MM.1S (cell line): ENCODE measurements at regions not wholly inside any gene's neighbourhood (a gene's known extent, or its start where the extent isn't known, plus 50 kb on each side); places are given as distances from the start of the nearest gene placed in this dataset.

Source experiments
- DNase-seq: peaks from one replicate; pipeline ENCODE4 v3.0.0-alpha.2; 2015
- H2AFZ ChIP-seq: fragments of 300-600 bp; sonication (generic); 2 replicates; pipeline ENCODE4 v1.6.0; 2016; ENCODE audit warnings: antibody characterized with exemption, low read length
- H3F3A ChIP-seq: fragments of 300-600 bp; sonication (generic); 2 replicates; pipeline ENCODE4 v1.6.1; 2016; ENCODE audit warnings: mild to moderate bottlenecking, antibody characterized with exemption, low read length, moderate library complexity, mixed read lengths; ENCODE audit not compliant: insufficient read depth
- H3K27ac ChIP-seq: fragments of 300-600 bp; sonication (generic); 2 replicates; pipeline ENCODE4 v1.5.1; 2016; ENCODE audit warnings: mild to moderate bottlenecking, low read length
- H3K27me3 ChIP-seq: fragments of 300-600 bp; sonication (generic); replicated peaks from 2 replicates; pipeline ENCODE4 v1.6.0; 2016; ENCODE audit warnings: low read length; ENCODE audit not compliant: insufficient read depth
- H3K36me3 ChIP-seq: fragments of 300-600 bp; sonication (generic); replicated peaks from 2 replicates; pipeline ENCODE4 v1.6.1; 2016; ENCODE audit warnings: mild to moderate bottlenecking, low read length, mixed read lengths; ENCODE audit not compliant: insufficient read depth
- H3K4me1 ChIP-seq: fragments of 300-600 bp; sonication (generic); 2 replicates; pipeline ENCODE4 v1.6.1; 2016; ENCODE audit warnings: low read length, mixed read lengths
- H3K4me2 ChIP-seq: fragments of 300-600 bp; sonication (generic); 2 replicates; pipeline ENCODE4 v1.6.0; 2016; ENCODE audit warnings: low read depth, low read length
- H3K4me3 ChIP-seq: fragments of 300-600 bp; sonication (generic); 2 replicates; pipeline ENCODE4 v1.5.1; 2016; ENCODE audit warnings: low read length, mixed read lengths
- H3K79me2 ChIP-seq: fragments of 300-600 bp; sonication (generic); 2 replicates; pipeline ENCODE4 v1.6.1; 2016; ENCODE audit warnings: mixed run types, low read length, mixed read lengths
- H3K9ac ChIP-seq: fragments of 300-600 bp; sonication (generic); 2 replicates; pipeline ENCODE4 v1.6.1; 2016; ENCODE audit warnings: low read length, mixed read lengths
- H3K9me2 ChIP-seq: fragments of 300-600 bp; sonication (generic); replicated peaks from 2 replicates; pipeline ENCODE4 v1.6.1; 2016; ENCODE audit warnings: mild to moderate bottlenecking, low read length, mixed read lengths; ENCODE audit not compliant: insufficient read depth
- H3K9me3 ChIP-seq: fragments of 300-600 bp; sonication (generic); replicated peaks from 2 replicates; pipeline ENCODE4 v1.6.1; 2016; ENCODE audit warnings: mild to moderate bottlenecking, low read length, mixed read lengths; ENCODE audit not compliant: insufficient read depth
- H4K20me1 ChIP-seq: fragments of 300-600 bp; sonication (generic); 2 replicates; pipeline ENCODE4 v1.6.1; 2016; ENCODE audit warnings: mild to moderate bottlenecking, low read length, moderate library complexity, mixed read lengths; ENCODE audit not compliant: insufficient read depth
- CTCF ChIP-seq: fragments of 300-600 bp; sonication (generic); IDR thresholded peaks from 2 replicates; pipeline ENCODE4 v1.5.1; 2016; ENCODE audit warnings: antibody characterized with exemption, low read length, mixed read lengths
- EZH2 ChIP-seq: fragments of 300-600 bp; sonication (generic); optimal IDR thresholded peaks from 2 replicates; pipeline ENCODE3; 2017; ENCODE audit warnings: low read depth, mild to moderate bottlenecking, antibody characterized with exemption, low read length, mixed read lengths
- EZH2phosphoT487 ChIP-seq: fragments of 300-600 bp; sonication (generic); IDR thresholded peaks from 2 replicates; pipeline ENCODE4 v1.6.1; 2018; ENCODE audit warnings: antibody characterized with exemption, low read length

GRCh38 chr5:7317751-7318150, 78.2 kb upstream of the ADCY2 start:
- Histone ChIP-seq H2AFZ (no peak overlapping the region), H3K4me1 (peaks cover 8% of the 10 kb centered on the region; the same call in 1 of the 2 replicates), H3K9me3 (no peaks in the 10 kb centered on the region), H3K79me2 (no peaks in the 10 kb centered on the region), H3K27ac (no peak overlapping the region), H4K20me1 (no peaks in the 10 kb centered on the region), H3K9me2 (no peaks in the 10 kb centered on the region), H3K4me3 (no peak overlapping the region), H3F3A (0 out of 2 replicates have a peak, but pooled peaks cover 3% of the 10 kb centered on the region), H3K36me3 (no peaks in the 10 kb centered on the region), H3K4me2 (no peak overlapping the region), H3K27me3 (no peaks in the 10 kb centered on the region), H3K9ac (no peak overlapping the region)
- DNase-seq = no peak
- TF ChIP-seq EZH2phosphoT487 (no peak), EZH2 (no peak), CTCF (no peak)

GRCh38 chr5:7320701-7321301, 75.1 kb upstream of the ADCY2 start:
- H3K9me3 ChIP-seq = no peaks in the 10 kb centered on the region
- no peak overlapping the region for H2AFZ ChIP-seq
- H3K4me3 ChIP-seq = no peak overlapping the region
- H3K9ac ChIP-seq = no peak overlapping the region
- no peak for TF ChIP-seq EZH2
- TF ChIP-seq CTCF = no peak
- TF ChIP-seq EZH2phosphoT487 = no peak
- no peaks in the 10 kb centered on the region for H3K27me3 ChIP-seq
- H3K4me2 ChIP-seq = no peak overlapping the region
- no peaks in the 10 kb centered on the region for H3K79me2 ChIP-seq
- H3K9me2 ChIP-seq = no peaks in the 10 kb centered on the region
- no peak for DNase-seq
- no peak overlapping the region for H3K27ac ChIP-seq
- H4K20me1 ChIP-seq = no peaks in the 10 kb centered on the region
- H3F3A ChIP-seq = no peaks in the 10 kb centered on the region
- no peaks in the 10 kb centered on the region for H3K36me3 ChIP-seq
- no peaks in the 10 kb centered on the region for H3K4me1 ChIP-seq

- no peak overlapping the region for H3K4me3 ChIP-seq
- TF ChIP-seq EZH2phosphoT487 = no peak
- TF ChIP-seq EZH2 = no peak
- TF ChIP-seq CTCF = no peak
- H3K4me2 ChIP-seq = no peak overlapping the region
- no peaks in the 10 kb centered on the region for H3K36me3 ChIP-seq
- H3K9ac ChIP-seq = no peak overlapping the region
- DNase-seq = no peak
- no peak overlapping the region for H3K27ac ChIP-seq
- H3K9me3 ChIP-seq = no peaks in the 10 kb centered on the region
- no peaks in the 10 kb centered on the region for H3K27me3 ChIP-seq
- no peaks in the 10 kb centered on the region for H3F3A ChIP-seq
- H2AFZ ChIP-seq = no peak overlapping the region
- H3K9me2 ChIP-seq = no peaks in the 10 kb centered on the region
- no peaks in the 10 kb centered on the region for H3K4me1 ChIP-seq
- H3K79me2 ChIP-seq = no peaks in the 10 kb centered on the region
- no peaks in the 10 kb centered on the region for H4K20me1 ChIP-seq
Observed at GRCh38 chr5:7321724-7322123, 74.2 kb upstream of the ADCY2 start.
